K562 (cell line): ENCODE measurements at regions not wholly inside any gene's neighbourhood (a gene's known extent, or its start where the extent isn't known, plus 50 kb on each side); places are given as distances from the start of the nearest gene placed in this dataset.

Source experiments
- ARID2 ChIP-seq: fragments of 450-650 bp; IDR thresholded peaks from 2 replicates; pipeline ENCODE4 v1.6.1; 2017; ENCODE audit warnings: antibody characterized with exemption, mild to moderate bottlenecking
- HNRNPH1 ChIP-seq: fragments of 200-400 bp; formaldehyde crosslinking; optimal IDR thresholded peaks from 2 replicates; pipeline ENCODE3; 2017; ENCODE audit warnings: low read depth, mild to moderate bottlenecking, low read length, moderate library complexity
- KDM4B ChIP-seq, 2 experiments: fragments of 450-650 bp in 1 of 2; sonication (generic) in 1 of 2; IDR thresholded peaks; 2 replicates each; pipeline ENCODE4 v1.6.1; 2016 to 2017; ENCODE audit warnings: borderline replicate concordance in 2 of 2, antibody characterized with exemption in 1 of 2, low read depth in 1 of 2, mild to moderate bottlenecking in 1 of 2
- KLF1 ChIP-seq: fragments of 450-650 bp; IDR thresholded peaks from 2 replicates; pipeline ENCODE4 v1.6.1; 2016; ENCODE audit warnings: missing genetic modification characterization, missing compliant biosample characterization
- MIER1 ChIP-seq: fragments of 450-650 bp; IDR thresholded peaks from 2 replicates; pipeline ENCODE4 v1.6.1; 2016; ENCODE audit warnings: antibody characterized with exemption, mild to moderate bottlenecking, low read depth
- PRDM10 ChIP-seq: fragments of 450-650 bp; IDR thresholded peaks from 2 replicates; pipeline ENCODE4 v1.6.1; 2018; ENCODE audit not compliant: partially characterized antibody
- RBM25 ChIP-seq: fragments of 200-400 bp; formaldehyde crosslinking; IDR thresholded peaks from 2 replicates; pipeline ENCODE4 v1.6.1; 2018; ENCODE audit warnings: low read length, low read depth, moderate library complexity; ENCODE audit not compliant: severe bottlenecking
- REST ChIP-seq, 2 experiments: fragments of 450-650 bp; formaldehyde crosslinking in 1 of 2; IDR thresholded peaks; 2 replicates each; pipeline versions ENCODE4 v1.4.0 to v1.6.1; 2014 to 2020; ENCODE audit warnings: mild to moderate bottlenecking in 2 of 2, borderline replicate concordance in 1 of 2, low read depth in 1 of 2
- USF1 ChIP-seq: sonication (generic); formaldehyde crosslinking; IDR thresholded peaks from 2 replicates; pipeline ENCODE4 v1.9.0; 2022; ENCODE audit warnings: mild to moderate bottlenecking, missing genetic modification reagents
- TF ChIP-seq, protein P1 (sequence below), 3 experiments: IDR thresholded peaks in 2 of 3; conservative IDR thresholded peaks in 1 of 3; 2 replicates each; pipeline ENCODE4 v1.5.1; 2011 to 2012; ENCODE audit warnings: low read length in 3 of 3, mild to moderate bottlenecking in 3 of 3, control low read depth in 2 of 3, improper control_type of control experiment in 1 of 3, inconsistent platforms in 1 of 3, low read depth in 1 of 3, mixed read lengths in 1 of 3, moderate library complexity in 1 of 3; ENCODE audit not compliant: insufficient read depth in 2 of 3

DNA sequence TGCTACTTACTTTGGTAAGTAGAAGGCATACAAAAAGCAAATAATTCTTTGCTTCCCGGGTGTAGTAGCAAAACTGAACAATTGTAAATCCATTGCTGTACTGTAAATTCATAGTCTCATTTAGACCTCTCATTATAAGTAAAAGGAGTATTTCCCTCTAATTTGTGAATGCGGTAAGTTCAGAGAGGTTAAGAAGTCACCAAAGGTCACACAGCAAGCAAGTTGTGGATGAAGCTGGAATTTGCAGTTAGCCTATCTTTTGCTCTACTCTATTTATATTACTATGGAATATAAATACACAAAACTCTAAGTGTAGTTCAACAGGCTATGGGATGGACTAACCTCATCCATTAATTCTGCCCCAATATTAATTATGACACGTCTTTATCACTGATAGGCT lies 508.3 kb downstream of the MCTP2 start (continued):
- TF ChIP-seq REST (IDR thresholded peaks at IDR 0.05; ENCODE audit: borderline replicate concordance), result no peak
- TF ChIP-seq REST (CRISPR knock-in tag; IDR thresholded peaks at IDR 0.05; ENCODE audit: low read depth), result no peak
- TF ChIP-seq KLF1 (tag), result no peak
- no peak for TF ChIP-seq ARID2
- TF ChIP-seq, protein P1, sequence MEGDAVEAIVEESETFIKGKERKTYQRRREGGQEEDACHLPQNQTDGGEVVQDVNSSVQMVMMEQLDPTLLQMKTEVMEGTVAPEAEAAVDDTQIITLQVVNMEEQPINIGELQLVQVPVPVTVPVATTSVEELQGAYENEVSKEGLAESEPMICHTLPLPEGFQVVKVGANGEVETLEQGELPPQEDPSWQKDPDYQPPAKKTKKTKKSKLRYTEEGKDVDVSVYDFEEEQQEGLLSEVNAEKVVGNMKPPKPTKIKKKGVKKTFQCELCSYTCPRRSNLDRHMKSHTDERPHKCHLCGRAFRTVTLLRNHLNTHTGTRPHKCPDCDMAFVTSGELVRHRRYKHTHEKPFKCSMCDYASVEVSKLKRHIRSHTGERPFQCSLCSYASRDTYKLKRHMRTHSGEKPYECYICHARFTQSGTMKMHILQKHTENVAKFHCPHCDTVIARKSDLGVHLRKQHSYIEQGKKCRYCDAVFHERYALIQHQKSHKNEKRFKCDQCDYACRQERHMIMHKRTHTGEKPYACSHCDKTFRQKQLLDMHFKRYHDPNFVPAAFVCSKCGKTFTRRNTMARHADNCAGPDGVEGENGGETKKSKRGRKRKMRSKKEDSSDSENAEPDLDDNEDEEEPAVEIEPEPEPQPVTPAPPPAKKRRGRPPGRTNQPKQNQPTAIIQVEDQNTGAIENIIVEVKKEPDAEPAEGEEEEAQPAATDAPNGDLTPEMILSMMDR (IDR thresholded peaks at IDR 0.05 in 2 of 3, conservative IDR thresholded peaks at IDR 0.05 in 1 of 3; ENCODE audit: insufficient read depth in 2 of 3, low read depth in 1 of 3, low read length in 3 of 3), result no peak
- peak; percentile 93 for TF ChIP-seq RBM25
- no peak for TF ChIP-seq MIER1
- TF ChIP-seq USF1 (CRISPR knock-in tag), result no peak
- no peak for TF ChIP-seq HNRNPH1
- no peak for TF ChIP-seq KDM4B (IDR thresholded peaks at IDR 0.05; ENCODE audit: borderline replicate concordance in 2 of 2, low read depth in 1 of 2)
- TF ChIP-seq PRDM10, result no peak
